MM.1S (cell line): ENCODE measurements at regions not wholly inside any gene's neighbourhood (a gene's known extent, or its start where the extent isn't known, plus 50 kb on each side); places are given as distances from the start of the nearest gene placed in this dataset.

Experiments used
- EZH2 ChIP-seq: fragments of 300-600 bp; sonication (generic); optimal IDR thresholded peaks from 2 replicates; pipeline ENCODE3; 2017; ENCODE audit warnings: low read depth, mild to moderate bottlenecking, antibody characterized with exemption, low read length, mixed read lengths
- TF ChIP-seq, protein P1 (sequence below): fragments of 300-600 bp; sonication (generic); IDR thresholded peaks from 2 replicates; pipeline ENCODE4 v1.5.1; 2016; ENCODE audit warnings: antibody characterized with exemption, low read length, mixed read lengths

GRCh38 chr1:214229736-214230135 is 51.2 kb upstream of the SMYD2 start:
- TF ChIP-seq, protein P1, sequence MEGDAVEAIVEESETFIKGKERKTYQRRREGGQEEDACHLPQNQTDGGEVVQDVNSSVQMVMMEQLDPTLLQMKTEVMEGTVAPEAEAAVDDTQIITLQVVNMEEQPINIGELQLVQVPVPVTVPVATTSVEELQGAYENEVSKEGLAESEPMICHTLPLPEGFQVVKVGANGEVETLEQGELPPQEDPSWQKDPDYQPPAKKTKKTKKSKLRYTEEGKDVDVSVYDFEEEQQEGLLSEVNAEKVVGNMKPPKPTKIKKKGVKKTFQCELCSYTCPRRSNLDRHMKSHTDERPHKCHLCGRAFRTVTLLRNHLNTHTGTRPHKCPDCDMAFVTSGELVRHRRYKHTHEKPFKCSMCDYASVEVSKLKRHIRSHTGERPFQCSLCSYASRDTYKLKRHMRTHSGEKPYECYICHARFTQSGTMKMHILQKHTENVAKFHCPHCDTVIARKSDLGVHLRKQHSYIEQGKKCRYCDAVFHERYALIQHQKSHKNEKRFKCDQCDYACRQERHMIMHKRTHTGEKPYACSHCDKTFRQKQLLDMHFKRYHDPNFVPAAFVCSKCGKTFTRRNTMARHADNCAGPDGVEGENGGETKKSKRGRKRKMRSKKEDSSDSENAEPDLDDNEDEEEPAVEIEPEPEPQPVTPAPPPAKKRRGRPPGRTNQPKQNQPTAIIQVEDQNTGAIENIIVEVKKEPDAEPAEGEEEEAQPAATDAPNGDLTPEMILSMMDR, result no peak
- no peak for TF ChIP-seq EZH2
